ENCODE measurements at regions not wholly inside any gene's neighbourhood (a gene's known extent, or its start where the extent isn't known, plus 50 kb on each side); places are given as distances from the start of the nearest gene placed in this dataset.

DNA sequence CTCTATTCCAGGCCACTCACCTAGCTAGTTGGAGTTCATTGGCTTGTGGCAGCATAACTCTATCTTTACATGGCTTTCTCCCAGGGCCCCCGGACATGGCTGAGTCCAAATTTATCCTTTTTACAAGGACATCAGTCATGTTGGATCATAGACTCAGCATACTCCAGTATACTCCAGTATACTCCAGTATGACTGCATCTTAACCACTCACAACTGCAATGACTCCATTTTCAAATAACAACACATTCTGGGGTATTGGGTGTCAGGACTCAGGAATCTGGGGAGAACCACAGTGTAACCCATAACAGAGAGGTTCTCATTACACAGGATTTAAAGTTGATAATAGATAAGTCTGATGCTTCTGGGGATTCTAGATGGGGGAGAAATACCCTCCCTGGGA, 53.8 kb upstream of the TSHZ2 start:
- TF ChIP-seq, protein P1, sequence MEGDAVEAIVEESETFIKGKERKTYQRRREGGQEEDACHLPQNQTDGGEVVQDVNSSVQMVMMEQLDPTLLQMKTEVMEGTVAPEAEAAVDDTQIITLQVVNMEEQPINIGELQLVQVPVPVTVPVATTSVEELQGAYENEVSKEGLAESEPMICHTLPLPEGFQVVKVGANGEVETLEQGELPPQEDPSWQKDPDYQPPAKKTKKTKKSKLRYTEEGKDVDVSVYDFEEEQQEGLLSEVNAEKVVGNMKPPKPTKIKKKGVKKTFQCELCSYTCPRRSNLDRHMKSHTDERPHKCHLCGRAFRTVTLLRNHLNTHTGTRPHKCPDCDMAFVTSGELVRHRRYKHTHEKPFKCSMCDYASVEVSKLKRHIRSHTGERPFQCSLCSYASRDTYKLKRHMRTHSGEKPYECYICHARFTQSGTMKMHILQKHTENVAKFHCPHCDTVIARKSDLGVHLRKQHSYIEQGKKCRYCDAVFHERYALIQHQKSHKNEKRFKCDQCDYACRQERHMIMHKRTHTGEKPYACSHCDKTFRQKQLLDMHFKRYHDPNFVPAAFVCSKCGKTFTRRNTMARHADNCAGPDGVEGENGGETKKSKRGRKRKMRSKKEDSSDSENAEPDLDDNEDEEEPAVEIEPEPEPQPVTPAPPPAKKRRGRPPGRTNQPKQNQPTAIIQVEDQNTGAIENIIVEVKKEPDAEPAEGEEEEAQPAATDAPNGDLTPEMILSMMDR (IDR thresholded peaks at IDR 0.05; ENCODE audit: low read depth, low read length) = no peak
- TF ChIP-seq EZH2phosphoT487 (IDR thresholded peaks at IDR 0.05; ENCODE audit: low read depth) = no peak
